Gastroesophageal sphincter (tissue), 3 donors: ENCODE measurements at regions not wholly inside any gene's neighbourhood (a gene's known extent, or its start where the extent isn't known, plus 50 kb on each side); places are given as distances from the start of the nearest gene placed in this dataset.
"Not testable (repeated sequence)": the region's sequence is repeated elsewhere in the genome, so short reads cannot be mapped to it uniquely, and the experiment has no call there.

Experiments used
- EP300 ChIP-seq: sonication (generic); formaldehyde crosslinking; IDR thresholded peaks from one replicate; pipeline ENCODE4 v1.6.1; 2017; ENCODE audit warnings: antibody characterized with exemption, mild to moderate bottlenecking
- POLR2AphosphoS5 ChIP-seq: sonication (generic); formaldehyde crosslinking; IDR thresholded peaks from one replicate; pipeline ENCODE4 v1.6.1; 2017; ENCODE audit warnings: antibody characterized with exemption
- TF ChIP-seq, protein P1 (sequence below), 4 experiments: fragments of 200-600 bp in 2 of 4; fragments of 450-650 bp in 2 of 4; sonication (generic) in 1 of 4; IDR thresholded peaks; one replicate each; pipeline ENCODE4 v1.5.1; 2017 to 2019; ENCODE audit warnings: antibody characterized with exemption in 4 of 4, mild to moderate bottlenecking in 2 of 4, moderate library complexity in 2 of 4

DNA sequence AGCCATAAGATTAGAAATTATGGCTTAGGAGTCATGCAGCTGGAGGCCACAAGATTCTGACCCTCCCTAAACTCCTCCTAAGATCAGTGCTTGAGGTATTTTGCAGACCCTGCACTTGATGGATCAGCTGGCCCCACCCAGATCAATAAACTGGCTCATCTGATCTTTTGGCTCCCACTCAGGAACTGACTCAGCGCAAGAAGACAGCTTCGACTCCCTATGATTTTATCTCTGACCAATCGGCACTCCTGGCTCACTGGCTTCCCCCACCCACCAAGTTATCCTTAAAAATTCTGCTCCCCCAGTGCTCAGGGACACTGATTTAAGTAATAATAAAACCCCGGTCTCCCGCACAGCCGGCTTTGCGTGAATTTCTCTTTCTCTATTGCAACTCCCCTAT, 151.5 kb upstream of the TSC22D1 start:
- not testable (repeated sequence) for TF ChIP-seq EP300, POLR2AphosphoS5
- TF ChIP-seq, protein P1, sequence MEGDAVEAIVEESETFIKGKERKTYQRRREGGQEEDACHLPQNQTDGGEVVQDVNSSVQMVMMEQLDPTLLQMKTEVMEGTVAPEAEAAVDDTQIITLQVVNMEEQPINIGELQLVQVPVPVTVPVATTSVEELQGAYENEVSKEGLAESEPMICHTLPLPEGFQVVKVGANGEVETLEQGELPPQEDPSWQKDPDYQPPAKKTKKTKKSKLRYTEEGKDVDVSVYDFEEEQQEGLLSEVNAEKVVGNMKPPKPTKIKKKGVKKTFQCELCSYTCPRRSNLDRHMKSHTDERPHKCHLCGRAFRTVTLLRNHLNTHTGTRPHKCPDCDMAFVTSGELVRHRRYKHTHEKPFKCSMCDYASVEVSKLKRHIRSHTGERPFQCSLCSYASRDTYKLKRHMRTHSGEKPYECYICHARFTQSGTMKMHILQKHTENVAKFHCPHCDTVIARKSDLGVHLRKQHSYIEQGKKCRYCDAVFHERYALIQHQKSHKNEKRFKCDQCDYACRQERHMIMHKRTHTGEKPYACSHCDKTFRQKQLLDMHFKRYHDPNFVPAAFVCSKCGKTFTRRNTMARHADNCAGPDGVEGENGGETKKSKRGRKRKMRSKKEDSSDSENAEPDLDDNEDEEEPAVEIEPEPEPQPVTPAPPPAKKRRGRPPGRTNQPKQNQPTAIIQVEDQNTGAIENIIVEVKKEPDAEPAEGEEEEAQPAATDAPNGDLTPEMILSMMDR (IDR thresholded peaks at IDR 0.05) = not testable (repeated sequence)
